HG03571 (cell line): ENCODE measurements at regions not wholly inside any gene's neighbourhood (a gene's known extent, or its start where the extent isn't known, plus 50 kb on each side); places are given as distances from the start of the nearest gene placed in this dataset.

Experiments used
- ATAC-seq: cut with Tn5 transposase; IDR thresholded peaks from one replicate; pipeline ENCODE4 v1.9.1; 2021; ENCODE audit not compliant: unreplicated experiment

- no peak for ATAC-seq
Observed at GRCh38 chr11:122279194-122279593, 163.2 kb upstream of the BLID start.

GRCh38 chr11:122277493-122277892 lies 161.5 kb upstream of the BLID start:
- no peak for ATAC-seq

DNA sequence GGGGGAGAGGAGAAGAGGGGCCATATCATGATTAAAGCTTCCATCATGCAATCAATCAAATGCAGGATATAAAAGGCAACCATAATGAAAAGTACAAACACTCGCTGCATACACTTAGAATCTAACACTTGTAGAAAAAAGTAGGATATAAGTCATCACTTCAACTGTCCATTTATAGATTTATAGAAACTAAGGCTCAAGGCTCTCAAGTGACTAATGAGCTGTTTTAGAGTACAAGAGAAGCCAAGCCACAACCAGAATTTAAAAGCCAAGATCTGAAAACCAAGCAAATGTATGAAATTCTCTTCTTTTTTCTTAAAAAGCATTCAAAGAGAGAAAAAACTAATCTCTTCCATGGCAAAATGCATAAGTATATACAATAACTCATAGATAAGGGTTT lies 160.2 kb upstream of the BLID start:
- ATAC-seq, result no peak

DNA sequence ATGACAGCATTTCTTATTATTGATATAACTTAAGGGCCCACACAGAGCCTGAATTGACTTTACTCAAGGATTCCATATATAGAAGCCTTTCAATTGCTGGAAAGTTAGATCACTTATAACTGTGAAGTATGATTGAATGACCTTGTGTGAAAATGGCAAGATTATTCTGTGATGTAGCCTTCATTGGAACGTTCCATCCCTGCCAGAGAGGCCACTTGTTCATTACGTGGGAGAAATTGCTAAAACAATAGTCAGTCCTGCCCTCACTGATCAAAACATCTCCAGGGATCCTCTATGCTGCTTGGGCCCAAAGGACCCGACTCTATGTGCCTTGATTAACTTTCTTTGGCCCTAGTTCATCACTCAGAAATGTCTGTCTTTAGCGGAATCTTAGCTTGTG lies 159.5 kb upstream of the BLID start:
- no peak for ATAC-seq

DNA sequence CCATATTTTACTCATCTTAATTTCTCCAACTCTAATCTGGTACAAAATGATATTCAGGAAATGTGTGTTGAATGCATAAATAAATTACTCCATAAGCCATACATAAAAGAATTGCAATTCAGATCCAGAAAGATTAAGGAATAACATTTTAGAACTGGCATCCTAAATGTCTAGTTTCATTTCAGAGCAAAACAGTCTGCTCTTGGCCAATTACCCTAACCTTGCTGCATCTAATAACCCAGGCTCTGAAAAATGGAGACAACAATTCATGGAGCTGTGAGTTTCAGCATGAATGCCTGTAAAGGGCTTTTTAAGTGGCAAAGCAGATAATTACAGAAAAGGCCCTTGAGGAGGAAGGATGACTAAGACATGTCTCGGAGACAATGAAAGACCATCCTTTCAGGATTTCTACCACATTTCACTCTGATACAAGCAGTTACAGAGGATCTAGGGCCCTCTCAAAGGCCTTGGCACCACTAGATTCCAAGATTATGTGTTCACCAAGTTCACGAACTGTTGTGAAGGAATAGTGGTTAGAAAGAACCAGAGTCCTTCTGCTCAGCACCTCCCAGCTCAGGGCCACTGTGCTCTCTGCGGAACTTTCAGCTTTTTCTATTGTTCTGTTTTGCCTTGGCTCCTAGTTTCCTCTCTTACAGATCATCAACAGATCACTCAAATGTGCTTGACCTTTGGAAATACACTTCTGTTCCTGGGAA lies 157.6 kb upstream of the BLID start:
- ATAC-seq, result no peak

DNA sequence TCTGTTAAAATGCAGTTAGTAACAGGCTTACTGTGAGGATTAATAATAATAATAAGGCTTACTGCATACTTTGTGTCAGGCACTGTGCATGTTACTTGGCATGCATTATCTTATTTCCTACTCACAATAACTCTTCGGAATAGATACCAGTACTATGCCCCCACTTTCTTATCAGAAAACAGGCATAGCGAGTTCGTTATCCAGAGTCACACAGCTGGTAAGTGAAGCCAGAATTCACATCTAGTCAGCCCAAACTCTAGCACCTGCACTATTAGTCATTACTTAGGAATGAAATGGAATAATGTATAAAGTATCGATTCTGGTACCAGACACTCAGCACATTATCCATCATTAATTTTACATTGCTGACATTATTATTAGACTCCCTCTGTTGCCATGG lies 155.7 kb upstream of the BLID start:
- no peak for ATAC-seq

DNA sequence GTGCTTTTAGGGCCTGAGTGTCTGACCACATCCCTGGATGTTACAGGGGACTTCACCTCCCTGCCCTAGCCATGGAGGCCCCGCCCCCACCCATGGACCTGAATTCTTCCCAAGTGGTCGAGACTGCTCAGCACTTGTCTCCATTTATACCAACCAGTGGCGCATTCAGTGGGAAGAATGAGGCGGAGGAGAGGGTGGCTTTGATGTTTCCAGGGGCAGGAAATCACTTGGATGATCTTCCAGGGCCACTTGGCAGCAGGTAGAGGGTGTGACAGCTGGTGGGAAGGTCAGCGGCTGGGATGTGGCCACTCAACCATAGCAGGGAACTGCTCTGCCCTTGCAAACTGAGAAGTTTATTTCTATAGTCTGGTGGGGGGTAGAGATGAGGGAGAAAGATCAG lies 155.1 kb upstream of the BLID start:
- no peak for ATAC-seq

DNA sequence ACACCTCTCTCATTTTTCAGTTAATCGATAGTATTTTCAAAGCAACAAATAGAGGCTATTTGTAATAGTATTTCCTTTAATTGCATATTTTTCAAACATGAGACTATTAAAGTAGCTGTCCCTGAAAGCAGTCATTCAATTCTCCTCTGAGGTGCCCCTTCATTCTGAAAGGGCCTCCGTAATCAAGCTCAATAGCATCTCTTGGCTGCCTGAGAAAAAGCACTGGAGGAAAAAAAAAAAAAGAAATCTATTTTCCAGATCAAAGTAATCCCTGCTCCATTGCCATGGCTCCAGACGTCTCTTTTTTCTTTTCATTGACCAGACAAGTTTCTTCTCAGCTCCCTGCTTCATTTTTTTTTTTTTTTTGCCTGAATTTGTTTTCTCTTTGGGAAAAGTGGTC lies 154.5 kb upstream of the BLID start:
- no peak for ATAC-seq

- no peak for ATAC-seq
Observed at GRCh38 chr11:122269824-122270223, 153.8 kb upstream of the BLID start.

DNA sequence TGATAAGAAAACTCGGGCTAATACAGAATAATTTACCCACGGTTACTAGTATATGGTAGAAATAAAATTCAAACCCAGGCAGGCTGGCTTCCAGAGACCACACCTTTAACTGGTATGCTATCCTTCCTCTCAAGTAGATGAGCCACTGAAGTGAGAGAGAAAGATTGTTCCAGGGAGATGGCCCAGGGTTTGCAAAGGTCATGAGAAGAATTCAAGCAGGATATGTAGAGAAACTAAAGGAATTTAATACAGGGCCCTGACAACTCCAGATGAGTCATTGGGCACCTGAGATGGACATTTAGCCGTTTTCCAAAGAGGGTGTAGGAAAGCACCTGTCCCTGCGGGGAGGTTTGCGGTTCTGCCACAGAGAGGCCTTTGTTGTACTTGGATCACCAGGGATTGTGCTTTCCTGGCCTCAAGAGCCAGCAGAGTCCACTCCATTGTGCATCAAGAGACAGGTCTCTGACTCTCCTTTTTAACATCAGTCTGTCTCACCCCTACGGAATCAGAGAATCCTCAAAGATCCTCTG lies 152.7 kb upstream of the BLID start:
- no peak for ATAC-seq

DNA sequence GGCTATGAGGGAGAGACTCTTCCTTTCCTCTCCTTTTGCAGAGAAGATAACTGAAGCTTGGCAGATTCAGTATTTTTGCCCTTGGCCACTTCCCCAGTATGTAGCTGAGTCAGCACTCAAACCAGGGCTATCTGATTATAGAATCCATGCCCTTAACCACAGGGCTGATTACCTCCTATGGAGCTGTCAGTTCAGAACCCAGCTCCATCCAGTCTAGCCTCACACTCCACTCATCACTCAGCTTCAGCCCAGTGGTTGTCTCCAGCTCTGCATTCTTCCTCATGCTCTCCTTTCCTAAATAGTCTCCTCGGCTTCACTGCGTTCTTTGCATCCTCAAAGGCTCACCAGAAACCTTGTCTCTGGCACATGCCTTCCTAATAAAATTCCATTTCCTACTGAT lies 151.6 kb upstream of the BLID start:
- ATAC-seq, result no peak

- no peak for ATAC-seq
Observed at GRCh38 chr11:122265981-122266380, 150.0 kb upstream of the BLID start.

- no peak for ATAC-seq
Observed at GRCh38 chr11:122264121-122264520, 148.1 kb upstream of the BLID start.

- ATAC-seq, result no peak
Observed at GRCh38 chr11:122261546-122261945, 145.5 kb upstream of the BLID start.

DNA sequence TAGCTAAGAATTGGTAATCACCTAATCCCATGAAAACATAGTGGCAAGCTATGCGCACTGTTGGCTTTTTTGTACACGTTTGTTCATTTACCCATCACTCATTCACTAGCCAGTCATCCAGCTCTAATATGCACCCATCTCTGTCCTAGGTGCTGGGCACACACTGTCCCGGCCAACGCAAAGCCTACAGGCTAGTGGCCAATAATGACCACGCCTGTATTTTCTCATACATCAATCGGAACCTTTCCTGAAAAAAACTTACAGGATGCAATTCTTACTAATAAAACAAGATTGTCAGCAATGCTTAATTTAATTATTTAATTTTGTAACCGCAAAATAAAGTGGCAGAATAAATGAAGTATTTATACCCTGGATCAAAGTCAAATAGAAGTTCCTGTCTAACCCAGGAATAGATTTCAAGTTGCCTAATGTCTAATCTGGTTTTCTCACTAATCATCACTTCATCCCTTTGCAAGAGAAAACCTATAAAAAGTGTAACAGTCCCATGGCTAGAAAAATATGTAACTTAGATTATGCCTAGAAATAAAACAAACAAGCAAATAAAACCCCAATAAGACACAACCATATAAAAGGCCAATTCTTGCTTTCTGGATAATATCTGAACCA lies 143.3 kb upstream of the BLID start:
- no peak for ATAC-seq

GRCh38 chr11:122258446-122259194 lies 142.6 kb upstream of the BLID start:
- no peak for ATAC-seq

- ATAC-seq, result no peak
Observed at GRCh38 chr11:122253589-122254231, 137.7 kb upstream of the BLID start.

DNA sequence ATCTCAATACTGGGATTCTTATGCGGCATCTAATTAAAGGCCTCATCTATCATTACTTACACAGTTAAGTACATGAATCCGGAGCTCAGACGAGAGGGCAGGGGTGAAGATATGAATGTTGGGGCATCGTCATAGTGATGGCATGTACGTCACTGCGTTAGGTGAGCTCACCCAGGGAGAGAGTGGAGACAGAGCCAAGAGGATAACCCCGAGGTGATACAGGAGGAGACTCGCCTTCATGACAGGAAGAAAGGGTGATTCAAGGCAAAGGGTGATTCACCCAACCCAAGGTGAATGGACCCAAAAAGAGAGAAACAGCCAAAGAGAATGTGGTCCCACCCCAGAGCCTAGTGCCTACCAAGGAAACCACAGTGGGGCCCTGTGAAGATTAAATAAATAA lies 132.9 kb upstream of the BLID start:
- ATAC-seq, result no peak

- ATAC-seq, result no peak
Observed at GRCh38 chr11:122248131-122248530, 132.1 kb upstream of the BLID start.

DNA sequence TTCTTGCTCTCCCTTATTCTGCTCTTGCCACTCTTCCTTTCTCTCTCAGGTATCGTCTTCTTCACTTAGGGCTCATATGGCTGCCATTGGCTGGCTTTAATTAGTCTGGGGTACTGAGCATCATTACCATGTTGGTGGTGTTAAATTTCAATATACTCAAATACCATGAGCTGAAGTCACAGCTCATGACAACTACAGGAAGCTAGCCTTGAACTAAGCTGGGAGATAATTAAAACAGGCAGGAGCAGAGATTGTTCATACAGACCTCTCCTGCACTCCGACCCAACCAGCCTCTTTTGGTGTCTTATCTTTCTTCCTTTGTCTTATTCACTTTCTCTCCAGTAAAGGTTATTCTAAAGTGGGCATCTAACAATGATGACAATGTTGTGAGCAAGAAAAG lies 130.9 kb upstream of the BLID start:
- no peak for ATAC-seq

GRCh38 chr11:122242731-122243130 lies 126.7 kb upstream of the BLID start:
- ATAC-seq, result no peak

DNA sequence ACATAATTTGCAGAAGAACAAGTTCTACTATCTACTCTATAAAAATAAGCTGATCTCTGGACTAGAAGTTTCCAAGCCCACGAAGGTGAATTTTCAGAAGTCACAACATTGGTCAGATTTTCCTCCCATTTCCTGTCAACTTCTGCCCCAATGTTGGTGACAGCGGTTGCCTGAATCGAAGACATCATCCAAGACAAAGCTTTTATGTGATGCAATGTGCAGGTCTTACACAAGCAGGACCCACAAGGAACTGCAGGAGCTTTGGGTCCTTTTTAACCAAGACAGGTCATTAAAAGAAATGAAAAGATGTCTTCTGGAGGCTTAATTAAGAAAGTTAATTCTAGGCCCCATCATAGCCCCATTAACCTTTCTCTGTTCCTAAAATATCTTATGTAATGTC lies 125.6 kb upstream of the BLID start:
- no peak for ATAC-seq
